GM12878 (cell line): ENCODE measurements at regions not wholly inside any gene's neighbourhood (a gene's known extent, or its start where the extent isn't known, plus 50 kb on each side); places are given as distances from the start of the nearest gene placed in this dataset.

Experiments used
- E2F8 ChIP-seq: fragments of 450-650 bp; IDR thresholded peaks from 2 replicates; pipeline ENCODE4 v1.6.1; 2018; ENCODE audit warnings: mild to moderate bottlenecking, low read depth, moderate library complexity; ENCODE audit not compliant: partially characterized antibody
- PAX5 ChIP-seq: IDR thresholded peaks from 2 replicates; pipeline ENCODE4 v1.6.1; 2011; ENCODE audit warnings: low read depth, low read length, borderline replicate concordance
- ZBTB11 ChIP-seq: fragments of 450-650 bp; formaldehyde crosslinking; IDR thresholded peaks from 2 replicates; pipeline ENCODE4 v1.5.0; 2022; ENCODE audit warnings: mild to moderate bottlenecking, missing genetic modification characterization
- ZBTB4 ChIP-seq: fragments of 450-650 bp; formaldehyde crosslinking; IDR thresholded peaks from 2 replicates; pipeline ENCODE4 v1.4.0; 2022; ENCODE audit warnings: mild to moderate bottlenecking, moderate library complexity

GRCh38 chr11:87712802-87713202 lies 462.4 kb downstream of the RAB38 start (continued):
- TF ChIP-seq ZBTB11 (CRISPR knock-in tag) (no peak), PAX5 (no peak), ZBTB4 (CRISPR knock-in tag) (no peak), E2F8 (no peak)
- TF ChIP-seq, all 136 proteins: peak for 0
